ENCODE measurements at regions not wholly inside any gene's neighbourhood (a gene's known extent, or its start where the extent isn't known, plus 50 kb on each side); places are given as distances from the start of the nearest gene placed in this dataset.

- no peak for TF ChIP-seq CTCF (IDR thresholded peaks at IDR 0.05; ENCODE audit: unreplicated experiment in 3 of 3)
- no peak overlapping the region for H3K27ac Mint-ChIP-seq
- no peaks in the 10 kb centered on the region for H3K4me1 Mint-ChIP-seq
- peaks cover 25% of the 10 kb centered on the region for H3K27me3 Mint-ChIP-seq (ENCODE audit: low read depth)
- H3K4me3 Mint-ChIP-seq = no peak overlapping the region
- H3K36me3 Mint-ChIP-seq (ENCODE audit: low read depth) = no peaks in the 10 kb centered on the region
- H3K9me3 Mint-ChIP-seq = no peaks in the 10 kb centered on the region
Measured at GRCh38 chr1:30304080-30304479, 419.3 kb downstream of the MATN1 start.

DNA sequence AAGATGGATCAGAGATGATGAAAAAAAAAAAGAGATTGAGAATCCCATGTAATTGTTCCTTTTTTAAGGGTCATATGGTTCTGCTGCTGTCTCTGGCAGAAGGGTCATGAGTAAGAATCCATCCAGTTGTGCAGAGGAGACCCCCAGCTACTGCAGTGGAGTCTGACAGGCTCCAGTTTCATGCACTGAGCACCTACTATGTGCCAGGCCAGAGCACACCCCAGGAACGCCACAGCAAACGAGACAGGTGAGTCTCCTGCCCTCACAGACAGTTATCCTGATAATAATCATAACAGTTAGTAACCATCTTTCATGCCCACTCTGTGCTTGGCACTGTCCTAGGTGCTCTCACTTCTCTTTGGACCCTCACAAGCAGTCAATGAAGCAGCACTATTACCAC, 420.0 kb downstream of the MATN1 start:
- H3K4me3 Mint-ChIP-seq = no peak overlapping the region
- H3K36me3 Mint-ChIP-seq (ENCODE audit: low read depth) = no peaks in the 10 kb centered on the region
- H3K4me1 Mint-ChIP-seq = no peaks in the 10 kb centered on the region
- peaks cover 25% of the 10 kb centered on the region for H3K27me3 Mint-ChIP-seq (ENCODE audit: low read depth)
- no peaks in the 10 kb centered on the region for H3K9me3 Mint-ChIP-seq
- TF ChIP-seq CTCF (IDR thresholded peaks at IDR 0.05; ENCODE audit: unreplicated experiment in 3 of 3) = no peak
- no peak overlapping the region for H3K27ac Mint-ChIP-seq

DNA sequence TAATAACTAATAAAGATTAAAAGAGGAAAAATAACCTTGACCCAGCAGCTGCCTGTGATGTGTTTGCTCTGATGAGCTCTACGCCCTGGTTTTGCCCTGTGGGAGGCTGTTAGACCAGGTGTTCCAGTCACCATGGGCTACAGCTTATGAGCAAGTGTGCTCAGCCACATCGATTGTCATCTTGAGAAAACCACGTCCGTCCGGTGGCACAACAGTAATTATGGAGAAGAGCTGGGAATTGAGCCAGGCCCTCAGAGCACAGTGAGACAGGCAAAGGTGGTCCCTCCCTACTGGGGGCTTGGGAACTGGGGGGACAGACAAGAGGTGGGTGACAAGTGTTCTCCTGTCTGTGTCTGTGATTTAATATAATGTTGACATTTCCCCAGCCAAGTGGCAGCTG, 420.5 kb downstream of the MATN1 start:
- no peak for TF ChIP-seq CTCF (IDR thresholded peaks at IDR 0.05; ENCODE audit: unreplicated experiment in 3 of 3)
- no peak overlapping the region for H3K4me3 Mint-ChIP-seq
- H3K4me1 Mint-ChIP-seq = no peaks in the 10 kb centered on the region
- H3K36me3 Mint-ChIP-seq (ENCODE audit: low read depth) = no peaks in the 10 kb centered on the region
- H3K9me3 Mint-ChIP-seq = peaks cover under 1% of the 10 kb centered on the region
- no peak overlapping the region for H3K27ac Mint-ChIP-seq
- peaks cover 20% of the 10 kb centered on the region for H3K27me3 Mint-ChIP-seq (ENCODE audit: low read depth)

- Mint-ChIP-seq H3K4me3 (no peak overlapping the region), H3K36me3 (ENCODE audit: low read depth) (no peaks in the 10 kb centered on the region), H3K4me1 (no peaks in the 10 kb centered on the region), H3K9me3 (peaks cover 16% of the 10 kb centered on the region), H3K27me3 (ENCODE audit: low read depth) (peaks cover 16% of the 10 kb centered on the region), H3K27ac (no peak overlapping the region)
- TF ChIP-seq CTCF (IDR thresholded peaks at IDR 0.05; ENCODE audit: unreplicated experiment in 3 of 3) = no peak
Measured at GRCh38 chr1:30300669-30301068, 422.7 kb downstream of the MATN1 start.

GRCh38 chr1:30299393-30299792, 424.0 kb downstream of the MATN1 start:
- Mint-ChIP-seq H3K27ac (no peak overlapping the region), H3K36me3 (ENCODE audit: low read depth) (no peaks in the 10 kb centered on the region), H3K9me3 (peaks cover 24% of the 10 kb centered on the region), H3K27me3 (ENCODE audit: low read depth) (peaks cover 9% of the 10 kb centered on the region), H3K4me1 (no peaks in the 10 kb centered on the region), H3K4me3 (no peak overlapping the region)
- no peak for TF ChIP-seq CTCF (IDR thresholded peaks at IDR 0.05; ENCODE audit: unreplicated experiment in 3 of 3)

- Mint-ChIP-seq H3K4me3 (no peak overlapping the region), H3K9me3 (peaks cover 44% of the 10 kb centered on the region), H3K27me3 (ENCODE audit: low read depth) (no peaks in the 10 kb centered on the region), H3K27ac (no peak overlapping the region), H3K36me3 (ENCODE audit: low read depth) (no peaks in the 10 kb centered on the region), H3K4me1 (peaks cover 10% of the 10 kb centered on the region)
- TF ChIP-seq CTCF (IDR thresholded peaks at IDR 0.05; ENCODE audit: unreplicated experiment in 3 of 3) = no peak
Measured at GRCh38 chr1:30295674-30296073, 427.7 kb downstream of the MATN1 start.
